C4-2B (cell line): ENCODE measurements at regions not wholly inside any gene's neighbourhood (a gene's known extent, or its start where the extent isn't known, plus 50 kb on each side); places are given as distances from the start of the nearest gene placed in this dataset.

Experiments
- ZFX ChIP-seq: fragments of 450-650 bp; IDR thresholded peaks from 2 replicates; pipeline ENCODE4 v1.6.1; 2017
- TF ChIP-seq, protein P1 (sequence below): fragments of 450-650 bp; conservative IDR thresholded peaks from 2 replicates; pipeline ENCODE4 v1.5.1; 2017; ENCODE audit warnings: mild to moderate bottlenecking

DNA sequence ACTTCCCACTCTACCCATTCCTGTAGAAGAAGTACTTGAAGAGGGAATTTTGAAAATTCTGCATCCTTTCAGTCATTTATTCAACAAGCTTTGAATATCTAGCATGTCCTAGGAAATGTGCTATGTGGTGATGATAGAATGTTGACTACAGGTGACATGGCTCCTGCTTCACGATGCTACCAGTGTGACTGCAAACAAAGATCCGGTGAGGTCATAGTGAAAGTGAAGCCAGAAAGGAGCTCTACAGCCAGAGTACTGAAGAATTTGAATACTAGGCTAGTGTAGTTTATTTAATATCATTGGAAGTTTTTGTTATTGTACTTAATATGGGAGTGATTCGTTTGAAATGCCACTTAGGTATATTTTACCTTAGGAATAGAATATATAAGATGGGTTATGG is 348.1 kb downstream of the TFEC start:
- TF ChIP-seq, protein P1, sequence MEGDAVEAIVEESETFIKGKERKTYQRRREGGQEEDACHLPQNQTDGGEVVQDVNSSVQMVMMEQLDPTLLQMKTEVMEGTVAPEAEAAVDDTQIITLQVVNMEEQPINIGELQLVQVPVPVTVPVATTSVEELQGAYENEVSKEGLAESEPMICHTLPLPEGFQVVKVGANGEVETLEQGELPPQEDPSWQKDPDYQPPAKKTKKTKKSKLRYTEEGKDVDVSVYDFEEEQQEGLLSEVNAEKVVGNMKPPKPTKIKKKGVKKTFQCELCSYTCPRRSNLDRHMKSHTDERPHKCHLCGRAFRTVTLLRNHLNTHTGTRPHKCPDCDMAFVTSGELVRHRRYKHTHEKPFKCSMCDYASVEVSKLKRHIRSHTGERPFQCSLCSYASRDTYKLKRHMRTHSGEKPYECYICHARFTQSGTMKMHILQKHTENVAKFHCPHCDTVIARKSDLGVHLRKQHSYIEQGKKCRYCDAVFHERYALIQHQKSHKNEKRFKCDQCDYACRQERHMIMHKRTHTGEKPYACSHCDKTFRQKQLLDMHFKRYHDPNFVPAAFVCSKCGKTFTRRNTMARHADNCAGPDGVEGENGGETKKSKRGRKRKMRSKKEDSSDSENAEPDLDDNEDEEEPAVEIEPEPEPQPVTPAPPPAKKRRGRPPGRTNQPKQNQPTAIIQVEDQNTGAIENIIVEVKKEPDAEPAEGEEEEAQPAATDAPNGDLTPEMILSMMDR, result no peak
- TF ChIP-seq ZFX, result no peak
